HUES6 (cell line): ENCODE measurements at regions not wholly inside any gene's neighbourhood (a gene's known extent, or its start where the extent isn't known, plus 50 kb on each side); places are given as distances from the start of the nearest gene placed in this dataset.
"Not testable (repeated sequence)": the region's sequence is repeated elsewhere in the genome, so short reads cannot be mapped to it uniquely, and the experiment has no call there.

Experiments used
- H3K27ac ChIP-seq: 2 replicates; pipeline ENCODE4 v1.7.0; 2013; ENCODE audit warnings: low read depth, mild to moderate bottlenecking, low read length, inconsistent platforms
- H3K27me3 ChIP-seq: 2 replicates; pipeline ENCODE4 v1.6.1; 2013; ENCODE audit warnings: low read length; ENCODE audit not compliant: control insufficient read depth, insufficient read depth
- H3K36me3 ChIP-seq: 2 replicates; pipeline ENCODE4 v1.6.1; 2013; ENCODE audit warnings: low read length; ENCODE audit not compliant: control insufficient read depth, insufficient read depth
- H3K4me1 ChIP-seq: 2 replicates; pipeline ENCODE4 v1.6.1; 2013; ENCODE audit warnings: low read length; ENCODE audit not compliant: control insufficient read depth, insufficient read depth
- H3K4me3 ChIP-seq: 2 replicates; pipeline ENCODE4 v1.5.1; 2013; ENCODE audit warnings: low read depth, low read length
- H3K9ac ChIP-seq: one replicate; pipeline ENCODE4 v1.6.1; 2013; ENCODE audit warnings: mild to moderate bottlenecking, low read length
- H3K9me3 ChIP-seq: 2 replicates; pipeline ENCODE4 v1.6.1; 2013; ENCODE audit warnings: low read depth, low read length; ENCODE audit not compliant: control insufficient read depth, insufficient read depth

DNA sequence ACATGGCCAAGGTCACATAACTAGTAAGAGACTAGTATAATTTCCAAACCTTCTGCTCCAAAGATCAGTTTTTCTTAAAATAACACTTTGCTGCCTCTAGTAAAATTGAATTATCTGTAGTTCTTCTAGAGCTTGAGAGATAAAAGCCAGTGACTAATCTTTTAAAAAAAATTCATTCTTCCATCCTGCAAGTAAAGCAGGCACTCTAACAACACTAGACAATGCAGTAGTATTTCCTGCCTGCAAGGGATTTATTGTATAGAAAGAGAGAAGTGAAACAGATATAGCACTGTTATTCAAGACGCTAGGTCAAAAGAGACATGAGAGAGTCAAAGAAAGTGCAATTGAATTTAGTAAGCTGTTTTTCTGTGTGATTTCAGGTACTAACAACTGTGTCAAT, 159.5 kb upstream of the TBC1D5 start:
- H3K27me3 ChIP-seq, result no peaks in the 10 kb centered on the region
- no peak overlapping the region for H3K27ac ChIP-seq
- no peak overlapping the region for H3K9ac ChIP-seq
- H3K4me3 ChIP-seq, result no peak overlapping the region
- no peaks in the 10 kb centered on the region for H3K4me1 ChIP-seq
- peaks cover 17% of the 10 kb centered on the region for H3K9me3 ChIP-seq
- H3K36me3 ChIP-seq, result 0 out of 2 replicates have a peak, but pooled peaks cover 2% of the 10 kb centered on the region

DNA sequence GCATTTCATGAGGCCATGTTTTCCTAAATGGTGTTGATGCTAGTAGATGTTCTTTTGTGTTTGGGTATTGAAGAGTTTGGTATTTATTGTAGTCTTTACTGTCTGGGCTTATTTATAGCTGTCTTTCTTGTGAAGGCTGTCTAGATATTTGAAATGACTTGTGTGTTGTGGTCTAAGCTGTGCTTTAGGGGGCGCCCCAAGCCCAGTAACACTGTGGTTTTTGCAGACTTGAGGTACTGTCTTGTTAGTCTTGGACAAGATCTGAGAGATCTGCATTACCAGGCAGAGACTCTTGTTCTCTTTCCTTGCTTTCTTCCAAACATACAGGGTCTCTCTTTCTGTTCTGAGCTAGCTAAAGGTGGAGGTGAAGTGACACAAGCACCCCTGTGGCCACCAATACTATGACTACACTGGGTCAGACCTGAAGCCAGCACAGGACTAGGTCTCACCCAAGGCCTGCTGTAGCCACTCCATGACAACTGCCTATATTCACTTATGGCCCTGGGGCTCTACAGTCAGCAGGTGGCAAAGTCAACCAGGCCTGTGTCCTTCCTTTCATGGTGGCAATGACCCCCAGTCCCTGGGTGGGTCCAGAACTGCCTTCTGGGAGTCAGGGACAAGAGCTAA, 152.1 kb upstream of the TBC1D5 start:
- H3K4me3 ChIP-seq, result no peak overlapping the region
- H3K27me3 ChIP-seq, result no peaks in the 10 kb centered on the region
- peaks cover 6% of the 10 kb centered on the region; the same call in 1 of the 2 replicates for H3K9me3 ChIP-seq
- H3K36me3 ChIP-seq, result no peaks in the 10 kb centered on the region
- peaks cover 7% of the 10 kb centered on the region for H3K4me1 ChIP-seq
- H3K9ac ChIP-seq, result no peak overlapping the region
- H3K27ac ChIP-seq, result no peak overlapping the region

DNA sequence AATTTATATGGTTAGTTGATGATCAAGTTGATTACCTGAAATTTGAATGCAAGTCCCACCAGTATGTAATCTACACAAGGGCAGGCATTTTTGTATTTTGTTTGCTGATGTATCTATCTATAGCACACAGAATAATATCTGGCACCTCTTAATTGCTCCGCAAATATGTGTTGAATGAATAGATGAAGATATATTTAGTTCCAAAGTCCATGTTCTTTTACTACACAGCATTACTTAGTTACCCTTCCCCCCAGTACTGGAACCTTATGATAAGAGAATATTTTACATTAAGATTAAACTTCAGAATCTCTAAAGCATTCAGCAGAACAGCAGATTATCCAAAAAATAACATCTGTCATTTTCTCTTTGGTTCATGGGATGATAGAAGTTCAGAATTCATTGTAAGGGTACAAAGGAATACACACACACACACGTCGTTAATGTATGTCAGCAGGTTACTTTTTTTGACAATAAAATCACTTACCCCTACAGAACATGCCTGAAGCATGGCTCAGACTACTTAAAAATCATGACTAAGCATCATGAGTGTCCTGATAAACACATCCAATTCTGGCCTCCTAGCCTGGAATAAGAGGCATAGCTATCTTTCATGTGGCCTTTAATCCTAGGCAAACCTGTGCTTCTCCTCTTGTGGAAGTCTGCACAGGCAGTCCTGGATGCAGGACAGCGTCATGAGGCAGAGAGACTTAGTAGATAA, 148.9 kb upstream of the TBC1D5 start:
- Histone ChIP-seq H3K27ac (no peak overlapping the region), H3K27me3 (no peaks in the 10 kb centered on the region), H3K9ac (no peak overlapping the region), H3K4me1 (peaks cover 7% of the 10 kb centered on the region), H3K9me3 (no peaks in the 10 kb centered on the region), H3K4me3 (no peak overlapping the region), H3K36me3 (no peaks in the 10 kb centered on the region)

DNA sequence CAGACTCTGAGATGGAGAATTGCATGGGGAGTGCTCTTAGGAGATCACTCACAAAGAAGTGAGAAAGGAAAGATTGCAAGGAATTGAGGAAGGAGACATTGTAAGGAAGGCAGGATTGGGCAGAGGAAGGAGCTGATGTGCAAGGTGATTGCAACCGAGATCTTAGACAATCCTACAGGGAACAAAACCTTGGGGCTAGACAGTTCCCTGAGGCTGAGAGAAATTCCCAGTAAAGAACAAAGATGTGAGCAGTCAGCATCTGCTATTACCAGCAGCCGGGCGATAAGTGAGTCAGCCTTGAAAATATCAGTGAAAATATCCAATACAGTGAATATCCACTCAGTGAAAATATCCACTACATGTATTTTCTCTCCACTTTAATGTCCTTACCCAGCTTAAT, 143.6 kb upstream of the TBC1D5 start:
- H3K4me3 ChIP-seq, result no peak overlapping the region
- no peaks in the 10 kb centered on the region for H3K4me1 ChIP-seq
- no peak overlapping the region for H3K27ac ChIP-seq
- no peaks in the 10 kb centered on the region for H3K27me3 ChIP-seq
- H3K9me3 ChIP-seq, result no peaks in the 10 kb centered on the region
- H3K9ac ChIP-seq, result no peak overlapping the region
- no peaks in the 10 kb centered on the region for H3K36me3 ChIP-seq

DNA sequence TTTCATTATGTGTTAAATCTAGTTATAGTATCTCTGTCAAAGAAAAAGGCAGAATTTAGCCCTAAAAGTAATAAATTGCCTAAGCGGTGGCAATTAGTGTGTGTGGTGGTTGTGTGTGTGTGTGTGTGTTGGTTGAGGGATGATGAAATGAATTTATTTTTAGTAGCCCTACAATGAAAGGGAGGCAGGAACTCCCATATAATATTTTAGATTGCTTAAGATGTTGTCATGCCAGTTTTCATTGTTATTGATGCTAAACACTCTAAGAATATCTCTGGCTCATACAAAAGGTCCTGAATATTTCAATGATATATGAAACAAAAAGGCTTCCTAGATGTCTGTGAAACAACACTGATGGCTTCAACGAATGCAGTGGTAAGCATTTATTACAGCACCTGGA, 140.6 kb upstream of the TBC1D5 start:
- Histone ChIP-seq H3K9ac (no peak overlapping the region), H3K27me3 (no peaks in the 10 kb centered on the region), H3K9me3 (no peaks in the 10 kb centered on the region), H3K36me3 (no peaks in the 10 kb centered on the region), H3K27ac (no peak overlapping the region), H3K4me1 (no peaks in the 10 kb centered on the region), H3K4me3 (no peak overlapping the region)

DNA sequence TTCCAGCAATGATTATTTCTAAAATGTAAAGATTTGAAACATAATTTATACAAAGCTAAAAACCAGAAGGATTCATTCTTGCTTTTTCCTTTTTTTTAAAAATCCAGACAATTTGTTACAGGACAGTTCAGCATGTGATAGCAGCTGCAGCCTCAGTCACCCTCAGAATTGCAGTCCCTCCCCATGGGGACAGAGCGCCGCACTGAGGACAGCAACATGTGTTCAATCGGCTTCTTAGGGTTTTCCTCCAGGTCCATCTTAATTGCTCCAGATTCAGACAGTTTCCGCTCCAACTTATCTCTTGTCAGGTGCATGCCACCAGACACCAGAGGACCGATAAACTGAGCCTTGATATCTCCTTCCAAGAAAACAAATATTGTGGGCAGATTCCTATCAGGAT, 134.9 kb upstream of the TBC1D5 start:
- Histone ChIP-seq H3K36me3 (no peaks in the 10 kb centered on the region), H3K4me3 (no peak overlapping the region), H3K27me3 (no peaks in the 10 kb centered on the region), H3K27ac (no peak overlapping the region), H3K9me3 (no peaks in the 10 kb centered on the region), H3K9ac (no peak overlapping the region), H3K4me1 (no peaks in the 10 kb centered on the region)

DNA sequence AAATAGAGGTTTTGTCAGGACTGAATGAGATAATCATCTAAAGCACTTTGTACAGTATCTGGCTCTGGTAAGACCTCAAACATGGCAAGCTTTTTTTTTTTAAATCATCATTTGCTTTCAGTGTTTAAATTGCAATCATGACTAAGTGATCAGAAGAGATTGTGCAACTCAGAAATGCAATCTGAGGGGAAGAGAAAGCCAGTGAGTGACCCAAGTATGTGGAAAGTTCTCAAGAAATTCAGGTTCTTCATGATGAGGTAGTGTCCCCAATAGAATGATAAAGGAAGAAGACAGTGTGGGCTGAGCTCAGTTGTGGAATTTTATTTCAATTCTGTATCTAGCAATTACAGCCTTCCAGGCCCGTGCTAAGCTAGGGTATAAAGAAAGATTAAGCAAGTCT, 132.2 kb upstream of the TBC1D5 start:
- Histone ChIP-seq H3K27me3 (no peaks in the 10 kb centered on the region), H3K4me3 (no peak overlapping the region), H3K27ac (no peak overlapping the region), H3K9ac (no peak overlapping the region), H3K36me3 (no peaks in the 10 kb centered on the region), H3K9me3 (no peaks in the 10 kb centered on the region), H3K4me1 (no peaks in the 10 kb centered on the region)

DNA sequence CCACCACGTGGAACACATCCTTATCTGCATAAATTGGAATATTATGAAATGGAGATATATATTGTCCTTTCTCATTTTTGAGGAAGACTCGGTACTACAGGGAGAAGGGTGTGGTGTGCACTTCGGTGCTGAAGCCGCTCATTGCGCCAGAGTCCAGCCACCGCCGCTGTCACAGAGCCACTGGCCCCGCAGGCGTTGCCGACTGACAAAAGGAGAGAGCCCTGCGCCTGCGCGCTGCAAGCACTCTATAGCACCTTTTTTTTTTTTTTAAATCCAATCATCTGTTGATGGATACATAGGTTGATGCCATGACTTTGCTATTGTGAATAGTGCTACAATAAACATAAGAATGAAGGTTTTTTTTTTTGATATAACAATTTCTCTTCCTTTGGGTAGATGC, 130.0 kb upstream of the TBC1D5 start:
- Histone ChIP-seq H3K4me3 (no peak overlapping the region), H3K27ac (no peak overlapping the region), H3K4me1 (no peaks in the 10 kb centered on the region), H3K9me3 (no peaks in the 10 kb centered on the region), H3K9ac (no peak overlapping the region), H3K36me3 (no peaks in the 10 kb centered on the region), H3K27me3 (no peaks in the 10 kb centered on the region)

DNA sequence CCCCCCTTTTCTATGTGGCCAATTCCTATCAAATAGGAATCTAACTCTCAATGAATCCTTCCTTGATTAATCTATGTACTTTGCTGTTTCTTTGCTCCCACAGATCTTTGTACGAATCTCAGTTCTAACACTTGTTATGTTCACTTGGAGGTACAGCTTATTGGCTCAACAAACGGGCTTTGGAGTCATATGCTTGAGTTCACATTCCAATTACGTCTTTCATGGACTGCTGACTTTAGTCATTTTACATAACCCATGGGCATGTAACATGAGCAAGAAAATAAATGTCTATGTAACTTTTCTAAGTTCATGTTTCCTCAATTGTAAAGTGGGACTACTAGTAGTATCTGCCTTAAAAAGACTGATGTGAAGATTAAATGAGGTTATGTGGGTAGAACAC, 123.2 kb upstream of the TBC1D5 start:
- no peaks in the 10 kb centered on the region for H3K27me3 ChIP-seq
- no peak overlapping the region for H3K9ac ChIP-seq
- 0 out of 2 replicates have a peak, but pooled peaks cover 3% of the 10 kb centered on the region for H3K9me3 ChIP-seq
- peaks cover 13% of the 10 kb centered on the region; the same call in 1 of the 2 replicates for H3K36me3 ChIP-seq
- H3K4me1 ChIP-seq, result no peaks in the 10 kb centered on the region
- no peak overlapping the region for H3K4me3 ChIP-seq
- H3K27ac ChIP-seq, result no peak overlapping the region

DNA sequence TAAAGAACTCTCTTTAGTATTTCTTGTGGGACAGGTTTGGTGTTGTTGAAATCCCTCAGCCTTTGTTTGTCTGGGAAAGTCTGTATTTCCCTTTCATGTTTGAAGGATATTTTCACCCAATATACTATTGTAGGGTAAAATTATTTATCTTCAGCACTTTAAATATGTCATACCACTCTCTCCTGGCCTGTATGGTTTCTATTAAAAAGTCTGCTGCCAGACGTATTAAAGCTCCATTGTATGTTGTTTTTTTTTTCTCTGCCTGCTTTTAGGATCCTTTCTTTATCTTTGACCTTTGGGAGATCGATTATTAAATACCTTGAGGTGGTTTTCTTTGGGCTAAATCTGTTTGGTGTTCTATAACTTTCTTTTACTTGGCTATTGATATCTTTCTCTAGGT, 119.0 kb upstream of the TBC1D5 start:
- Histone ChIP-seq H3K36me3 (peaks cover 13% of the 10 kb centered on the region; the same call in 1 of the 2 replicates), H3K27me3 (no peaks in the 10 kb centered on the region), H3K9me3 (peaks cover 8% of the 10 kb centered on the region; the same call in 1 of the 2 replicates), H3K4me3 (peak overlapping the region; percentile 72), H3K27ac (peak overlapping the region; percentile 74; the same call in 1 of the 2 replicates), H3K4me1 (no peaks in the 10 kb centered on the region), H3K9ac (peak overlapping the region; percentile 64)

DNA sequence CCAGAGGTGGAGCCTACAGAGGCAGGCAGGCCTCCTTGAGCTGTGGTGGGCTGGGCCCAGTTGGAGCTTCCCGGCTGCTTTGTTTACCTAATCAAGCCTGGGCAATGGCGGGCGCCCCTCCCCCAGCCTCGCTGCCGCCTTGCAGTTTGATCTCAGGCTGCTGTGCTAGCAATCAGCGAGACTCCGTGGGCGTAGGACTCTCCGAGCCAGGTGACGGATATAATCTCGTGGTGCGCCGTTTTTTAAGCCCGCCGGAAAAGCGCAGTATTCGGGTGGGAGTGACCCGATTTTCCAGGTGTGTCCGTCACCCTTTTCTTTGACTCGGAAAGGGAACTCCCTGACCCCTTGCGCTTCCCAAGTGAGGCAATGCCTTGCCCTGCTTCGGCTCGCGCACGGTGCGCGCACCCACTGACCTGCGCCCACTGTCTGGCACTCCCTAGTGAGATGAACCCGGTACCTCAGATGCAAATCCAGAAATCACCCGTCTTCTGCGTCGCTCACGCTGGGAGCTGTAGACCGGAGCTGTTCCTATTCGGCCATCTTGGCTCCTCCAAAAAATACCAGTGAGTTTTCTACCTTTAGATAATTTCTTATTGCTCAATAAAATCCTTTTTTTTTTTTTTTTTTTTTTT, 118.5 kb upstream of the TBC1D5 start:
- H3K27me3 ChIP-seq, H3K36me3 ChIP-seq, H3K4me1 ChIP-seq: not testable (repeated sequence)
- Histone ChIP-seq H3K4me3 (peak overlapping the region; percentile 72), H3K27ac (0 out of 2 replicates have a peak overlapping the region, but pooled peaks have one; percentile 62), H3K9me3 (peaks cover 13% of the 10 kb centered on the region; the same call in 1 of the 2 replicates), H3K9ac (peak overlapping the region; percentile 79)
